ENCODE measurements at regions not wholly inside any gene's neighbourhood (a gene's known extent, or its start where the extent isn't known, plus 50 kb on each side); places are given as distances from the start of the nearest gene placed in this dataset.

DNA sequence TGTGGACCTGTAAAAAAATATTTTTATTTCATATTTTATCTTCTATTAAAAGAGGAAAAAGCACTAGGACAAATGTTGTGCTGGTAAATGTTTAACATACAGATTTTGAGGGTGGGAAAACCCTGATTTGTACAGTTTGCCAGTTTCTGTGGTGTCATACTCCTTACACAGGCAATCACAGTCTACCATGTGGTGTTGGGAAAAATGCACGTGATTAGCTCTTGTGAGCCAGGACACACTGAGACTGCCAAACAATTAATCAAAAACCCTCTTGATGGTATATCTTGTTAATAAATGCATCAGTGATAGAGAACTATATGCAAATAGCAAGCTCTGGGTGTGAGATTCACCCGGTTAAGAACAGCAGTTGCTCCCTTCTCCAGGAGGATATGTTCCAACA lies 136.5 kb upstream of the ZC3H11B start:
- TF ChIP-seq REPIN1 (tag by site-specific recombination; IDR thresholded peaks at IDR 0.05; ENCODE audit: low read depth) (no peak), ZNF623 (tag by site-specific recombination; IDR thresholded peaks at IDR 0.05) (no peak), ZNF830 (tag by site-specific recombination; IDR thresholded peaks at IDR 0.05; ENCODE audit: low read depth) (no peak), BCL11B (tag by site-specific recombination; IDR thresholded peaks at IDR 0.05; ENCODE audit: low read depth) (no peak), ZNF174 (tag by site-specific recombination; IDR thresholded peaks at IDR 0.05) (no peak), IKZF3 (tag by site-specific recombination; IDR thresholded peaks at IDR 0.05) (no peak), ZNF747 (tag by site-specific recombination; IDR thresholded peaks at IDR 0.05) (no peak), ZNF837 (tag by site-specific recombination; IDR thresholded peaks at IDR 0.05) (no peak), ZFP69B (tag by site-specific recombination; IDR thresholded peaks at IDR 0.05) (no peak)
- TF ChIP-seq, protein P1, sequence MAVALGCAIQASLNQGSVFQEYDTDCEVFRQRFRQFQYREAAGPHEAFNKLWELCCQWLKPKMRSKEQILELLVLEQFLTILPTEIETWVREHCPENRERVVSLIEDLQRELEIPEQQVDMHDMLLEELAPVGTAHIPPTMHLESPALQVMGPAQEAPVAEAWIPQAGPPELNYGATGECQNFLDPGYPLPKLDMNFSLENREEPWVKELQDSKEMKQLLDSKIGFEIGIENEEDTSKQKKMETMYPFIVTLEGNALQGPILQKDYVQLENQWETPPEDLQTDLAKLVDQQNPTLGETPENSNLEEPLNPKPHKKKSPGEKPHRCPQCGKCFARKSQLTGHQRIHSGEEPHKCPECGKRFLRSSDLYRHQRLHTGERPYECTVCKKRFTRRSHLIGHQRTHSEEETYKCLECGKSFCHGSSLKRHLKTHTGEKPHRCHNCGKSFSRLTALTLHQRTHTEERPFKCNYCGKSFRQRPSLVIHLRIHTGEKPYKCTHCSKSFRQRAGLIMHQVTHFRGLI (tag by site-specific recombination; IDR thresholded peaks at IDR 0.05): no peak
- TF ChIP-seq, protein P2, sequence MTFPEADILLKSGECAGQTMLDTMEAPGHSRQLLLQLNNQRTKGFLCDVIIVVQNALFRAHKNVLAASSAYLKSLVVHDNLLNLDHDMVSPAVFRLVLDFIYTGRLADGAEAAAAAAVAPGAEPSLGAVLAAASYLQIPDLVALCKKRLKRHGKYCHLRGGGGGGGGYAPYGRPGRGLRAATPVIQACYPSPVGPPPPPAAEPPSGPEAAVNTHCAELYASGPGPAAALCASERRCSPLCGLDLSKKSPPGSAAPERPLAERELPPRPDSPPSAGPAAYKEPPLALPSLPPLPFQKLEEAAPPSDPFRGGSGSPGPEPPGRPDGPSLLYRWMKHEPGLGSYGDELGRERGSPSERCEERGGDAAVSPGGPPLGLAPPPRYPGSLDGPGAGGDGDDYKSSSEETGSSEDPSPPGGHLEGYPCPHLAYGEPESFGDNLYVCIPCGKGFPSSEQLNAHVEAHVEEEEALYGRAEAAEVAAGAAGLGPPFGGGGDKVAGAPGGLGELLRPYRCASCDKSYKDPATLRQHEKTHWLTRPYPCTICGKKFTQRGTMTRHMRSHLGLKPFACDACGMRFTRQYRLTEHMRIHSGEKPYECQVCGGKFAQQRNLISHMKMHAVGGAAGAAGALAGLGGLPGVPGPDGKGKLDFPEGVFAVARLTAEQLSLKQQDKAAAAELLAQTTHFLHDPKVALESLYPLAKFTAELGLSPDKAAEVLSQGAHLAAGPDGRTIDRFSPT (tag by site-specific recombination; IDR thresholded peaks at IDR 0.05): no peak
- Histone ChIP-seq H3K27ac (ENCODE audit: extremely low read depth, low read depth, low read length) (no peak overlapping the region), H3K36me3 (ENCODE audit: control insufficient read depth in 2 of 2, insufficient read depth in 1 of 2, low read length in 2 of 2) (no peaks in the 10 kb centered on the region), H3K4me3 (ENCODE audit: low read depth, low read length) (no peak overlapping the region), H3K9me3 (ENCODE audit: control insufficient read depth, insufficient read depth, low read depth, low read length) (no peaks in the 10 kb centered on the region), H3K4me1 (ENCODE audit: control insufficient read depth, insufficient read depth, low read length) (no peaks in the 10 kb centered on the region)
- ChIA-PET POLR2A (no interaction called here), CTCF (interaction anchor here (0.9 kb wide), 1 partner anchor 15 kb away, joined by 3 read pairs; no protein-coding TSS in a partner anchor)

DNA sequence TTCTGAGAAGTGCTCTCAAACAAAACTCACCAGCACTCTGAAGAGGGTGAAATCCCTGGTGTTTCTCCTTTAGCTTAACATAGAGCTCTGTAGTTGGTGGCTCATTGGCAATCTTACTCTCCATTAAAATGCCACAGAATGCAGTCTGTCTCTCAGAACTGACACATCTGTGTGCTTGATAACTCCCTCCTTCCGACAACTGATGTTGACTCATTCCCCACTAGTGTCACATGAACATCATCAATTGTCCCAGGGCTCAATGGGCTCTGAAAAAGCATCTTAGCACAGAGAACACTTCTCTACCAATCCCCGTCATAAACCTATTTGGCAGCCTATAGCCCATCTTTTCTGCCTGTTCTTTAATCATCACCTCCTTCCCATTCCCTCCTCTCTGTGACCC lies 133.2 kb upstream of the ZC3H11B start:
- H3K36me3 ChIP-seq (ENCODE audit: control insufficient read depth in 2 of 2, insufficient read depth in 1 of 2, low read length in 2 of 2): no peaks in the 10 kb centered on the region
- POLR2A ChIA-PET: no interaction called here
- H3K4me1 ChIP-seq (ENCODE audit: control insufficient read depth, insufficient read depth, low read length): no peaks in the 10 kb centered on the region
- H3K4me3 ChIP-seq (ENCODE audit: low read depth, low read length): no peak overlapping the region
- no peaks in the 10 kb centered on the region for H3K9me3 ChIP-seq (ENCODE audit: control insufficient read depth, insufficient read depth, low read depth, low read length)
- CTCF ChIA-PET: no interaction called here
- H3K27ac ChIP-seq (ENCODE audit: extremely low read depth, low read depth, low read length): no peak overlapping the region
- TF ChIP-seq ZNF791 (tag by site-specific recombination; IDR thresholded peaks at IDR 0.05) (no peak), ZNF221 (tag by site-specific recombination; IDR thresholded peaks at IDR 0.05; ENCODE audit: borderline replicate concordance) (no peak), ZNF530 (tag by site-specific recombination; IDR thresholded peaks at IDR 0.05; ENCODE audit: low read depth) (no peak), ZNF248 (tag by site-specific recombination; IDR thresholded peaks at IDR 0.05) (no peak)

DNA sequence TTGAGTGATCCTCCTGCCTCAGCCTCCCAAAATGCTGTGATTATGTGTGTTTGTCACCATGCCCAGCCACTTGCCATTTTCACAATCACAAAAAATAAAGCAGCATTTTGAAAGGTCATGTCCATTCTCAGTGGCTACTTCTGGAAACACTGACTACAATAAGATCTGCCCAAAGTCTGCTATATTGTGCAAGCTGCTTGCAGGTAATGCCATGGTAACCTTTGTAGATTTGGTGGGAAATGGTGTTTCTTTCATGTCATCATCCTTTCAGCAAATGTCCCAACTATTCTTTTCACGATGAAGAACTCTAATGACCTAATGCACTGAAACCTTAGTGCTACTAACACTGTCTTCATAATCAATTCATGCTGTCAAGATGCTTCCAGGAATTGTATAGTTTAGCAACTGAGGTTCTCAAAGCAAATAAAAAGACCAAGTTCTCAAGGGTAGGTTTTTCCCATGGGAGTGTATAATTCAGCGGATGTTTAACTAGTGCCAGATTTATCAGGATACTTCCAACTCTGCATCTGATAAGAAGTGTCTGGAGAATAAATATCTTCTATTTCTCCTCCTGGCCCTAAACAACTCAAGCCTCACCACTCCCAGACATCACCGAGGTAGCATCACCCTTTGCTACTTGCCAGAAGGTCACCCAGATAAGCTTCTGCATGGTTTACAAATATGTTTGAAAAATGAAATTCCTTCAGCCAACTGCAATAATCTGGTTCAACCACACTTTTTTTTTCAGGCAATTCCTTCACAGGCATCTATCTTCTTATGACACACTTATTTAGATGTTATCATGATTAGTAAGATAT lies 132.0 kb upstream of the ZC3H11B start:
- Histone ChIP-seq H3K27ac (ENCODE audit: extremely low read depth, low read depth, low read length) (no peak overlapping the region), H3K9me3 (ENCODE audit: control insufficient read depth, insufficient read depth, low read depth, low read length) (no peaks in the 10 kb centered on the region), H3K4me1 (ENCODE audit: control insufficient read depth, insufficient read depth, low read length) (no peaks in the 10 kb centered on the region), H3K4me3 (ENCODE audit: low read depth, low read length) (no peak overlapping the region), H3K36me3 (ENCODE audit: control insufficient read depth in 2 of 2, insufficient read depth in 1 of 2, low read length in 2 of 2) (no peaks in the 10 kb centered on the region)
- no peak for TF ChIP-seq SALL2 (tag by site-specific recombination; IDR thresholded peaks at IDR 0.05; ENCODE audit: borderline replicate concordance)
- TF ChIP-seq ZNF701 (tag by site-specific recombination; IDR thresholded peaks at IDR 0.05): no peak
- no peak for TF ChIP-seq ZNF391 (tag by site-specific recombination; IDR thresholded peaks at IDR 0.05; ENCODE audit: borderline replicate concordance, low read depth)
- no peak for TF ChIP-seq ZNF184 (tag by site-specific recombination; IDR thresholded peaks at IDR 0.05)
- no peak for TF ChIP-seq ZNF48 (tag by site-specific recombination; IDR thresholded peaks at IDR 0.05)
- TF ChIP-seq, protein P3, sequence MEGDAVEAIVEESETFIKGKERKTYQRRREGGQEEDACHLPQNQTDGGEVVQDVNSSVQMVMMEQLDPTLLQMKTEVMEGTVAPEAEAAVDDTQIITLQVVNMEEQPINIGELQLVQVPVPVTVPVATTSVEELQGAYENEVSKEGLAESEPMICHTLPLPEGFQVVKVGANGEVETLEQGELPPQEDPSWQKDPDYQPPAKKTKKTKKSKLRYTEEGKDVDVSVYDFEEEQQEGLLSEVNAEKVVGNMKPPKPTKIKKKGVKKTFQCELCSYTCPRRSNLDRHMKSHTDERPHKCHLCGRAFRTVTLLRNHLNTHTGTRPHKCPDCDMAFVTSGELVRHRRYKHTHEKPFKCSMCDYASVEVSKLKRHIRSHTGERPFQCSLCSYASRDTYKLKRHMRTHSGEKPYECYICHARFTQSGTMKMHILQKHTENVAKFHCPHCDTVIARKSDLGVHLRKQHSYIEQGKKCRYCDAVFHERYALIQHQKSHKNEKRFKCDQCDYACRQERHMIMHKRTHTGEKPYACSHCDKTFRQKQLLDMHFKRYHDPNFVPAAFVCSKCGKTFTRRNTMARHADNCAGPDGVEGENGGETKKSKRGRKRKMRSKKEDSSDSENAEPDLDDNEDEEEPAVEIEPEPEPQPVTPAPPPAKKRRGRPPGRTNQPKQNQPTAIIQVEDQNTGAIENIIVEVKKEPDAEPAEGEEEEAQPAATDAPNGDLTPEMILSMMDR (tag by site-specific recombination; IDR thresholded peaks at IDR 0.05): no peak
- TF ChIP-seq REPIN1 (tag by site-specific recombination; IDR thresholded peaks at IDR 0.05; ENCODE audit: low read depth): no peak
- TF ChIP-seq ZNF223 (tag by site-specific recombination; IDR thresholded peaks at IDR 0.05): no peak
- no peak for TF ChIP-seq ZNF366 (tag by site-specific recombination; conservative IDR thresholded peaks at IDR 0.05)
- POLR2A ChIA-PET: no interaction called here
- CTCF ChIA-PET: no interaction called here
